ENCODE measurements at regions not wholly inside any gene's neighbourhood (a gene's known extent, or its start where the extent isn't known, plus 50 kb on each side); places are given as distances from the start of the nearest gene placed in this dataset.

DNA sequence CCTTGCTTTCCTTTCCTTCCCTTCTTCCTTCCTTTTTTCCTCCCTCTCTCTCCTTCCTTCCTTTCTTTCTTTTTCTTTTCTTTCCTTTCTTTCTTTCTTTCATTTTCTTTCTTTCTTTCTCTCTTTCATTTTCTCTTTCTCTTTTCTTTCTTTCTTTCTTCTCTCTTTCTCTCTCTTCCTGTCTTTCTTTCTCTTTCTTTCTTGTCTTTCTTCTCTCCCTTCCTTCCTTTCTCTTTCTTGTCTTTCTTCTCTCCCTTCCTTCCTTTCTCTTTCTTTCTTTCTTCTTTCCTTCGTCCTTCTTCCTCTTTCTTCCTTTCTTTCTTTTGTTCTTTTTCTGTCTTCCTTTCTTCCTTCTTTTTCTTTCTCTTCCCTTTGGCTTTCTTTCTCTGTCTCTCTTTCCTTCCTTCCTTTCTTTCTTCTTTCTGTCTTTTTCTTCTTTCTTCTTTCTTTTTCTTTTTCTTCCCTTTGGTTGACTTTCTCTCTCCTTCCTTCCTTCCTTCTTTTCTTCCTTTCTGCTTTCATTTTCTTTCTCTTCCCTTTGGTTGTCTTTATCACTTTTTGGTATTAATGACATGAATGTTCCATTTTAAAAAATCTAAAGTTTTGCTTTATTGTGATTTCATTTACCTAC is 496.4 kb upstream of the CBLB start:
- no peak for DNase-seq
- no peaks in the 10 kb centered on the region for H3K27me3 ChIP-seq (ENCODE audit: low read depth)
- TF ChIP-seq, protein P1, sequence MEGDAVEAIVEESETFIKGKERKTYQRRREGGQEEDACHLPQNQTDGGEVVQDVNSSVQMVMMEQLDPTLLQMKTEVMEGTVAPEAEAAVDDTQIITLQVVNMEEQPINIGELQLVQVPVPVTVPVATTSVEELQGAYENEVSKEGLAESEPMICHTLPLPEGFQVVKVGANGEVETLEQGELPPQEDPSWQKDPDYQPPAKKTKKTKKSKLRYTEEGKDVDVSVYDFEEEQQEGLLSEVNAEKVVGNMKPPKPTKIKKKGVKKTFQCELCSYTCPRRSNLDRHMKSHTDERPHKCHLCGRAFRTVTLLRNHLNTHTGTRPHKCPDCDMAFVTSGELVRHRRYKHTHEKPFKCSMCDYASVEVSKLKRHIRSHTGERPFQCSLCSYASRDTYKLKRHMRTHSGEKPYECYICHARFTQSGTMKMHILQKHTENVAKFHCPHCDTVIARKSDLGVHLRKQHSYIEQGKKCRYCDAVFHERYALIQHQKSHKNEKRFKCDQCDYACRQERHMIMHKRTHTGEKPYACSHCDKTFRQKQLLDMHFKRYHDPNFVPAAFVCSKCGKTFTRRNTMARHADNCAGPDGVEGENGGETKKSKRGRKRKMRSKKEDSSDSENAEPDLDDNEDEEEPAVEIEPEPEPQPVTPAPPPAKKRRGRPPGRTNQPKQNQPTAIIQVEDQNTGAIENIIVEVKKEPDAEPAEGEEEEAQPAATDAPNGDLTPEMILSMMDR (IDR thresholded peaks at IDR 0.05; ENCODE audit: borderline replicate concordance), result no peak
- H3K36me3 ChIP-seq, result no peaks in the 10 kb centered on the region
- no peaks in the 10 kb centered on the region for H3K4me1 ChIP-seq
- H3K4me3 ChIP-seq, result no peak overlapping the region
- peaks cover 7% of the 10 kb centered on the region for H3K9me3 ChIP-seq (replicated peaks)
- intact Hi-C loops (cut with micrococcal nuclease), result no loop called here
- no peak overlapping the region for H3K27ac ChIP-seq (replicated peaks)

DNA sequence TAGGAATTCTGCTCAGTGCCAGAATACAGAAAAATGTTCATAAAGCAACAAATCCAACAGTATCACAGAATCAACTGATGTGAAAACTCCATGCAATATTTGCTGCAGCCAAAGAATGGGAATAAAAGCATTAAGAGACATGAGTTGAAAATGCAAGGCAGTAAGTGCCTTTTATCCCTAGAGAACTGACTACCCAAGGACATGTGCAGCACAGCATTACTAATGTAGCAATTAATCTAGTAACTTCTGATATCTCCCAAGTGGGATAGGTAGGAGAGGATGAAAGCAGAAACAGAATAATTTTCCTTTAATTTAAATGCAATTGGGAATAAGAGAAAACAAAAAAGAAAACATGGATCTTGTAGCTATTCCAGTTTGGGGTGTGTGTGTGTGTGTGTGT is 497.5 kb upstream of the CBLB start:
- TF ChIP-seq, protein P1 (IDR thresholded peaks at IDR 0.05; ENCODE audit: borderline replicate concordance), result no peak
- H3K27me3 ChIP-seq (ENCODE audit: low read depth), result no peaks in the 10 kb centered on the region
- H3K4me1 ChIP-seq, result no peaks in the 10 kb centered on the region
- no peaks in the 10 kb centered on the region for H3K36me3 ChIP-seq
- no peak overlapping the region for H3K4me3 ChIP-seq
- intact Hi-C loops (cut with micrococcal nuclease), result no loop called here
- DNase-seq, result no peak
- H3K9me3 ChIP-seq (replicated peaks), result peaks cover 7% of the 10 kb centered on the region
- H3K27ac ChIP-seq (replicated peaks), result no peak overlapping the region

DNA sequence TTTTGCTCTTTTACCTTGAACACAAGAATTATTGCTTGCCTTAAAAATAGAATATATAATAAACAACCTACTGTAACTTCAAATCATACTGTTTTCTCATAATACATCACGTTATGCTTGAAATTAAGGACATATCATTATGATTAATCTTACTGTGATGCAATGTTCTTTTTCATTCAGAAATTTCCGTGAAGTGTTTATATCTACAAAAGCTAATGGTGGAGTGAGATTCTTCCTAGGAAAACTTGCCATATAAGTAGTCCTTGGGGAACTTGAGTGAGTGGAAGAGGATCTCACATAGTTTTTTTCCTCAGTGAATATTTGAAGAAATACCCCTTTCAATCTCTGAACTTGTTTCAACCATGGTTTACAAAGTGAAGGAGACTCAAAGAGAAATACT is 498.7 kb upstream of the CBLB start:
- Histone ChIP-seq H3K27me3 (ENCODE audit: low read depth) (no peaks in the 10 kb centered on the region), H3K9me3 (replicated peaks) (peaks cover under 1% of the 10 kb centered on the region), H3K36me3 (no peaks in the 10 kb centered on the region), H3K4me1 (no peaks in the 10 kb centered on the region), H3K4me3 (no peak overlapping the region), H3K27ac (replicated peaks) (no peak overlapping the region)
- DNase-seq, result no peak
- TF ChIP-seq, protein P1 (IDR thresholded peaks at IDR 0.05; ENCODE audit: borderline replicate concordance), result no peak
- intact Hi-C loops (cut with micrococcal nuclease), result no loop called here

DNA sequence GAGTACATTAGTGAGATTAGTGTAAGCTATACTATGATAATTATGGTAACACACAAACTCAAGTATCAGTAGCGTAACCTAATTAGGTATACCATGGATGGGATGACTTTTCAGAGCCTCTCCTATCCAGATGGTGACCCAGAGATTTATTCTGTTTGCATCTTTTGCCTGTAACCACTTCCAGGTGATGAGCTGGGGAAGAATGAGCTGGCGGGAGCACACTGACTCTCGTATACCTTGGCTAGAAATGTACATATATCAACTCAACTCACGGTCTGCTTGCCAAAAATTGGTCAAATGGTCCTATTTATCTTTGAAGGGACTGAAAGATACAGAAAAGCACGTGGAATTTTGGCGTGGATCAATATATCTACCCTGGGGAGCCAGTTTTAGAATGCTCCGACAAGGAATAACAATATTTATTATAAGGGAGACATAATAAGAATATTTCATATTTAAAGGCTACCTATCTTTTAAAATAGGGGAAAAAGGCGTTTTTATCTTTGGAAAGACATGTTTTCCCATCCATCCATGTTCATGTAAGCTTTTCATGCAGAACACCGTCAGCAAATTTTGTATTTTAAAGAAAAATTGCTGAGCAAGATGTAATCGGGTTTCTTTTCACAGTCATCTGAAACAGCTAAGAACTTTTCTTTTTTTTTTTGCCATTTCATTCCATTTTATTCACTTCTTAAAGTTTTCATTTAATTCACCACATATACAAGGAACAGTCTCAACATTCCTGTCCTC is 502.6 kb upstream of the CBLB start:
- no peak for DNase-seq

DNA sequence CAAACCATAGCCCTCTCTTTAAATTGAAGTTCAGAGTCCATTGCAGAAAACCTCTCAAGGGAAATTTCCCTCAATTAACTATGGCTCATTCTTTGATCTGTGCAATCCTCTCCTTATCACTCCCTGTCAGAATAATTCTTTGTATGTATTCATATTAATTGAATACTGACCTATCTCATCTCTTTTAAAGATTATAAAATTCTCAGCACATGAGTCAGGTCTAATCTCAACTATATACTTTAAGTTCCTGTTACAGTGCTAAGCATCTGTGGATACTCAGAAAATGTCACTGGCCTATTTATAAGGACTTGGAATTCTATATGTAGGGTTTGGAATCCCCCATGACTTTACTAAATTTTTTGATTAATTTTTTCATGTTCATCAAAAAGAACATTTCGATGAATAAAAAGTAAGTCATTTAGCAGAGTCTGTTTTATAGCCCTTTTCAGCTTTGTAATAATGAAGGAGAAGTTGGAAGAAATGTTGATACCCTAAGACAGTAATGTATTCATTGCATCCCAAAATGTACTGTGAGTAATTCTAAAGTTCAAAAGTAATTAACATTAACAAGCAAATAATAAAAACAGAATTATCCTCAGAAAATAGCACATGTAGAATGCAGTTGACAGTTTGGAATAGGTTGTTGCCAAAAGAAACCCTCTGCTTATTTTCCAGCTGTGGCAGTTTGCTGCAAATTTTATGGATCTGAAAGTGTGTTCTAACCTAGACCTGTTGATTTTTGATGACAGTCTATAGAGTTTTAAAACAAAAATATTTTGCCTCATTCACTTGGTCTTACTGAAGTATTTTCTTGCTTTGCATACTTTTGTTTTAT is 503.4 kb upstream of the CBLB start:
- H3K27ac ChIP-seq (replicated peaks), result no peak overlapping the region
- H3K36me3 ChIP-seq, result no peaks in the 10 kb centered on the region
- no peaks in the 10 kb centered on the region for H3K9me3 ChIP-seq (replicated peaks)
- DNase-seq, result no peak
- no peak overlapping the region for H3K4me3 ChIP-seq
- intact Hi-C loops (cut with micrococcal nuclease), result no loop called here
- TF ChIP-seq, protein P1 (IDR thresholded peaks at IDR 0.05; ENCODE audit: borderline replicate concordance), result no peak
- H3K27me3 ChIP-seq (ENCODE audit: low read depth), result no peaks in the 10 kb centered on the region
- no peaks in the 10 kb centered on the region for H3K4me1 ChIP-seq

More for the DNA sequence above, 502.6 kb upstream of the CBLB start:
- no peaks in the 10 kb centered on the region for H3K4me1 ChIP-seq
- no peak overlapping the region for H3K27ac ChIP-seq (replicated peaks)
- TF ChIP-seq, protein P1 (IDR thresholded peaks at IDR 0.05; ENCODE audit: borderline replicate concordance), result no peak
- no peaks in the 10 kb centered on the region for H3K36me3 ChIP-seq
- H3K4me3 ChIP-seq, result no peak overlapping the region
- H3K27me3 ChIP-seq (ENCODE audit: low read depth), result no peaks in the 10 kb centered on the region
- intact Hi-C loops (cut with micrococcal nuclease), result no loop called here
- no peaks in the 10 kb centered on the region for H3K9me3 ChIP-seq (replicated peaks)
